ENCODE measurements at regions not wholly inside any gene's neighbourhood (a gene's known extent, or its start where the extent isn't known, plus 50 kb on each side); places are given as distances from the start of the nearest gene placed in this dataset.
A peak's percentile ranks its signal among the peaks of the same experiment; 100 is the strongest.

GRCh38 chr3:164620423-164620822 lies 457.9 kb downstream of the SI start:
- Histone ChIP-seq H4K91ac (ENCODE audit: low read length) (no peak overlapping the region), H3K79me1 (replicated peaks; ENCODE audit: low read length, poor library complexity, severe bottlenecking) (no peaks in the 10 kb centered on the region), H2BK12ac (ENCODE audit: low read length in 2 of 2) (no peak overlapping the region), H3K27me3 (ENCODE audit: control insufficient read depth in 1 of 2, insufficient read depth in 1 of 2, low read length in 2 of 2) (no peaks in the 10 kb centered on the region), H3K9ac (ENCODE audit: low read length) (no peak overlapping the region), H3K18ac (ENCODE audit: low read depth in 1 of 2, low read length in 2 of 2) (no peak overlapping the region), H2AK5ac (ENCODE audit: low read length, severe bottlenecking) (no peak overlapping the region), H3K36me3 (ENCODE audit: control insufficient read depth in 1 of 2, insufficient read depth in 2 of 2, low read depth in 1 of 2, low read length in 2 of 2) (no peaks in the 10 kb centered on the region), H2BK5ac (ENCODE audit: low read depth, low read length, poor library complexity, severe bottlenecking) (no peak overlapping the region), H3K4me3 (ENCODE audit: insufficient read depth in 1 of 2, low read depth in 1 of 2, low read length in 2 of 2) (no peak overlapping the region), H3K4me1 (ENCODE audit: control insufficient read depth, insufficient read depth, low read depth, low read length) (no peaks in the 10 kb centered on the region), H3K23ac (ENCODE audit: low read length in 2 of 2) (no peak overlapping the region), H2AFZ (ENCODE audit: low read depth, low read length) (no peak overlapping the region), H3K4ac (ENCODE audit: low read depth in 1 of 2, low read length in 2 of 2) (no peak overlapping the region), H2BK15ac (ENCODE audit: low read depth, poor library complexity, severe bottlenecking) (no peak overlapping the region), H3K4me2 (ENCODE audit: low read length, poor library complexity, severe bottlenecking) (no peak overlapping the region), H3K14ac (ENCODE audit: low read length in 2 of 2) (no peak overlapping the region), H2BK120ac (ENCODE audit: low read depth, low read length) (no peak overlapping the region), H4K8ac (ENCODE audit: low read length) (no peak overlapping the region), H3K9me3 (ENCODE audit: control insufficient read depth, low read length) (no peaks in the 10 kb centered on the region), H3K27ac (ENCODE audit: low read length, poor library complexity, severe bottlenecking) (no peak overlapping the region)
- peak; percentile 14 for DNase-seq
- WGBS = 31% methylated on average over 2 of the region's 4 CpGs

GRCh38 chr3:164612751-164613150 lies 465.5 kb downstream of the SI start:
- DNase-seq = no peak
- Histone ChIP-seq H3K4me3 (ENCODE audit: insufficient read depth in 1 of 2, low read depth in 1 of 2, low read length in 2 of 2) (no peak overlapping the region), H2AFZ (ENCODE audit: low read depth, low read length) (no peak overlapping the region), H2BK15ac (ENCODE audit: low read depth, poor library complexity, severe bottlenecking) (no peak overlapping the region), H4K91ac (ENCODE audit: low read length) (no peak overlapping the region), H3K18ac (ENCODE audit: low read depth in 1 of 2, low read length in 2 of 2) (no peak overlapping the region), H2BK12ac (ENCODE audit: low read length in 2 of 2) (no peak overlapping the region), H3K4me2 (ENCODE audit: low read length, poor library complexity, severe bottlenecking) (no peak overlapping the region), H3K36me3 (ENCODE audit: control insufficient read depth in 1 of 2, insufficient read depth in 2 of 2, low read depth in 1 of 2, low read length in 2 of 2) (no peaks in the 10 kb centered on the region), H3K27ac (ENCODE audit: low read length, poor library complexity, severe bottlenecking) (no peak overlapping the region), H2BK120ac (ENCODE audit: low read depth, low read length) (no peak overlapping the region), H3K9ac (ENCODE audit: low read length) (no peak overlapping the region), H3K4me1 (ENCODE audit: control insufficient read depth, insufficient read depth, low read depth, low read length) (no peaks in the 10 kb centered on the region), H3K27me3 (ENCODE audit: control insufficient read depth in 1 of 2, insufficient read depth in 1 of 2, low read length in 2 of 2) (no peaks in the 10 kb centered on the region), H4K8ac (ENCODE audit: low read length) (no peak overlapping the region), H3K4ac (ENCODE audit: low read depth in 1 of 2, low read length in 2 of 2) (no peak overlapping the region), H2AK5ac (ENCODE audit: low read length, severe bottlenecking) (no peak overlapping the region), H3K9me3 (ENCODE audit: control insufficient read depth, low read length) (no peaks in the 10 kb centered on the region), H2BK5ac (ENCODE audit: low read depth, low read length, poor library complexity, severe bottlenecking) (no peak overlapping the region), H3K23ac (ENCODE audit: low read length in 2 of 2) (no peak overlapping the region), H3K14ac (ENCODE audit: low read length in 2 of 2) (no peak overlapping the region), H3K79me1 (replicated peaks; ENCODE audit: low read length, poor library complexity, severe bottlenecking) (no peaks in the 10 kb centered on the region)

- Histone ChIP-seq H4K91ac (ENCODE audit: low read length) (no peak overlapping the region), H3K36me3 (ENCODE audit: control insufficient read depth in 1 of 2, insufficient read depth in 2 of 2, low read depth in 1 of 2, low read length in 2 of 2) (no peaks in the 10 kb centered on the region), H2BK15ac (ENCODE audit: low read depth, poor library complexity, severe bottlenecking) (no peak overlapping the region), H3K23ac (ENCODE audit: low read length in 2 of 2) (no peak overlapping the region), H2BK12ac (ENCODE audit: low read length in 2 of 2) (no peak overlapping the region), H3K79me1 (replicated peaks; ENCODE audit: low read length, poor library complexity, severe bottlenecking) (no peaks in the 10 kb centered on the region), H2AK5ac (ENCODE audit: low read length, severe bottlenecking) (no peak overlapping the region), H3K18ac (ENCODE audit: low read depth in 1 of 2, low read length in 2 of 2) (no peak overlapping the region), H2AFZ (ENCODE audit: low read depth, low read length) (no peak overlapping the region), H3K14ac (ENCODE audit: low read length in 2 of 2) (no peak overlapping the region), H2BK5ac (ENCODE audit: low read depth, low read length, poor library complexity, severe bottlenecking) (no peak overlapping the region), H3K4me2 (ENCODE audit: low read length, poor library complexity, severe bottlenecking) (no peak overlapping the region), H3K9ac (ENCODE audit: low read length) (no peak overlapping the region), H3K4me1 (ENCODE audit: control insufficient read depth, insufficient read depth, low read depth, low read length) (no peaks in the 10 kb centered on the region), H3K27me3 (ENCODE audit: control insufficient read depth in 1 of 2, insufficient read depth in 1 of 2, low read length in 2 of 2) (no peaks in the 10 kb centered on the region), H3K4ac (ENCODE audit: low read depth in 1 of 2, low read length in 2 of 2) (no peak overlapping the region), H4K8ac (ENCODE audit: low read length) (no peak overlapping the region), H2BK120ac (ENCODE audit: low read depth, low read length) (no peak overlapping the region), H3K9me3 (ENCODE audit: control insufficient read depth, low read length) (no peaks in the 10 kb centered on the region), H3K27ac (ENCODE audit: low read length, poor library complexity, severe bottlenecking) (no peak overlapping the region), H3K4me3 (ENCODE audit: insufficient read depth in 1 of 2, low read depth in 1 of 2, low read length in 2 of 2) (no peak overlapping the region)
- 57% methylated on average over 3 of the region's 7 CpGs for WGBS
- DNase-seq = peak; percentile 35
These were observed 469.6 kb downstream of the SI start for GRCh38 chr3:164608554-164609276.

GRCh38 chr3:164604687-164605086 lies 473.6 kb downstream of the SI start:
- no peak overlapping the region for H3K4me2 ChIP-seq (ENCODE audit: low read length, poor library complexity, severe bottlenecking)
- WGBS = 69% methylated on average over 2 of the region's 4 CpGs
- no peak overlapping the region for H3K18ac ChIP-seq (ENCODE audit: low read depth in 1 of 2, low read length in 2 of 2)
- no peak overlapping the region for H3K23ac ChIP-seq (ENCODE audit: low read length in 2 of 2)
- H3K27me3 ChIP-seq (ENCODE audit: control insufficient read depth in 1 of 2, insufficient read depth in 1 of 2, low read length in 2 of 2) = no peaks in the 10 kb centered on the region
- H2BK5ac ChIP-seq (ENCODE audit: low read depth, low read length, poor library complexity, severe bottlenecking) = no peak overlapping the region
- H2BK120ac ChIP-seq (ENCODE audit: low read depth, low read length) = no peak overlapping the region
- H3K4ac ChIP-seq (ENCODE audit: low read depth in 1 of 2, low read length in 2 of 2) = no peak overlapping the region
- no peak overlapping the region for H2AK5ac ChIP-seq (ENCODE audit: low read length, severe bottlenecking)
- H3K79me1 ChIP-seq (replicated peaks; ENCODE audit: low read length, poor library complexity, severe bottlenecking) = no peaks in the 10 kb centered on the region
- H2AFZ ChIP-seq (ENCODE audit: low read depth, low read length) = no peak overlapping the region
- H3K9ac ChIP-seq (ENCODE audit: low read length) = no peak overlapping the region
- no peaks in the 10 kb centered on the region for H3K9me3 ChIP-seq (ENCODE audit: control insufficient read depth, low read length)
- no peaks in the 10 kb centered on the region for H3K36me3 ChIP-seq (ENCODE audit: control insufficient read depth in 1 of 2, insufficient read depth in 2 of 2, low read depth in 1 of 2, low read length in 2 of 2)
- no peak overlapping the region for H3K4me3 ChIP-seq (ENCODE audit: insufficient read depth in 1 of 2, low read depth in 1 of 2, low read length in 2 of 2)
- H2BK12ac ChIP-seq (ENCODE audit: low read length in 2 of 2) = no peak overlapping the region
- no peak overlapping the region for H4K8ac ChIP-seq (ENCODE audit: low read length)
- peak; percentile 24 for DNase-seq
- no peaks in the 10 kb centered on the region for H3K4me1 ChIP-seq (ENCODE audit: control insufficient read depth, insufficient read depth, low read depth, low read length)
- H3K14ac ChIP-seq (ENCODE audit: low read length in 2 of 2) = no peak overlapping the region
- H2BK15ac ChIP-seq (ENCODE audit: low read depth, poor library complexity, severe bottlenecking) = no peak overlapping the region
- H4K91ac ChIP-seq (ENCODE audit: low read length) = no peak overlapping the region
- no peak overlapping the region for H3K27ac ChIP-seq (ENCODE audit: low read length, poor library complexity, severe bottlenecking)

All from mesenchymal stem cell (in vitro differentiated cells and primary cell).